ENCODE measurements at regions not wholly inside any gene's neighbourhood (a gene's known extent, or its start where the extent isn't known, plus 50 kb on each side); places are given as distances from the start of the nearest gene placed in this dataset.

GRCh38 chr1:234689236-234689635 is 79.3 kb upstream of the IRF2BP2 start:
- peaks cover 3% of the 10 kb centered on the region for H3K27me3 Mint-ChIP-seq (ENCODE audit: unreplicated experiment)
- H3K4me1 Mint-ChIP-seq (ENCODE audit: unreplicated experiment) = no peaks in the 10 kb centered on the region
- H3K9me3 Mint-ChIP-seq (ENCODE audit: unreplicated experiment) = no peaks in the 10 kb centered on the region
- H3K36me3 Mint-ChIP-seq (ENCODE audit: low read depth, unreplicated experiment) = peaks cover 4% of the 10 kb centered on the region
- TF ChIP-seq CTCF (IDR thresholded peaks at IDR 0.05; ENCODE audit: unreplicated experiment) = no peak
- no peak overlapping the region for H3K4me3 Mint-ChIP-seq (ENCODE audit: unreplicated experiment)
- no peak for DNase-seq (ENCODE audit: low spot score)
- H3K27ac Mint-ChIP-seq (ENCODE audit: unreplicated experiment) = no peak overlapping the region

GRCh38 chr1:234687011-234687410 is 77.0 kb upstream of the IRF2BP2 start:
- Mint-ChIP-seq H3K4me3 (ENCODE audit: unreplicated experiment) (no peak overlapping the region), H3K4me1 (ENCODE audit: unreplicated experiment) (no peaks in the 10 kb centered on the region), H3K27ac (ENCODE audit: unreplicated experiment) (no peak overlapping the region), H3K9me3 (ENCODE audit: unreplicated experiment) (no peaks in the 10 kb centered on the region), H3K27me3 (ENCODE audit: unreplicated experiment) (peaks cover 3% of the 10 kb centered on the region), H3K36me3 (ENCODE audit: low read depth, unreplicated experiment) (peaks cover 4% of the 10 kb centered on the region)
- TF ChIP-seq CTCF (IDR thresholded peaks at IDR 0.05; ENCODE audit: unreplicated experiment) = no peak
- no peak for DNase-seq (ENCODE audit: low spot score)

GRCh38 chr1:234686035-234686434 is 76.1 kb upstream of the IRF2BP2 start:
- Mint-ChIP-seq H3K27ac (ENCODE audit: unreplicated experiment) (no peak overlapping the region), H3K9me3 (ENCODE audit: unreplicated experiment) (no peaks in the 10 kb centered on the region), H3K4me1 (ENCODE audit: unreplicated experiment) (no peaks in the 10 kb centered on the region), H3K4me3 (ENCODE audit: unreplicated experiment) (no peak overlapping the region), H3K27me3 (ENCODE audit: unreplicated experiment) (peaks cover 3% of the 10 kb centered on the region), H3K36me3 (ENCODE audit: low read depth, unreplicated experiment) (peaks cover 4% of the 10 kb centered on the region)
- TF ChIP-seq CTCF (IDR thresholded peaks at IDR 0.05; ENCODE audit: unreplicated experiment) = no peak
- DNase-seq (ENCODE audit: low spot score) = no peak

- no peak for TF ChIP-seq CTCF (IDR thresholded peaks at IDR 0.05; ENCODE audit: unreplicated experiment)
- Mint-ChIP-seq H3K4me1 (ENCODE audit: unreplicated experiment) (no peaks in the 10 kb centered on the region), H3K27me3 (ENCODE audit: unreplicated experiment) (peaks cover 3% of the 10 kb centered on the region), H3K36me3 (ENCODE audit: low read depth, unreplicated experiment) (peaks cover 4% of the 10 kb centered on the region), H3K4me3 (ENCODE audit: unreplicated experiment) (no peak overlapping the region), H3K9me3 (ENCODE audit: unreplicated experiment) (no peaks in the 10 kb centered on the region), H3K27ac (ENCODE audit: unreplicated experiment) (no peak overlapping the region)
- no peak for DNase-seq (ENCODE audit: low spot score)
These were observed 74.9 kb upstream of the IRF2BP2 start for GRCh38 chr1:234684856-234685255.

- Mint-ChIP-seq H3K9me3 (ENCODE audit: unreplicated experiment) (no peaks in the 10 kb centered on the region), H3K27ac (ENCODE audit: unreplicated experiment) (no peak overlapping the region), H3K4me3 (ENCODE audit: unreplicated experiment) (no peak overlapping the region), H3K4me1 (ENCODE audit: unreplicated experiment) (no peaks in the 10 kb centered on the region), H3K27me3 (ENCODE audit: unreplicated experiment) (peaks cover 3% of the 10 kb centered on the region), H3K36me3 (ENCODE audit: low read depth, unreplicated experiment) (peaks cover 4% of the 10 kb centered on the region)
- TF ChIP-seq CTCF (IDR thresholded peaks at IDR 0.05; ENCODE audit: unreplicated experiment) = no peak
- DNase-seq (ENCODE audit: low spot score) = no peak
These were observed 74.1 kb upstream of the IRF2BP2 start for GRCh38 chr1:234683861-234684632.
